Type B pancreatic cell (in vitro differentiated cells): ENCODE measurements at regions not wholly inside any gene's neighbourhood (a gene's known extent, or its start where the extent isn't known, plus 50 kb on each side); places are given as distances from the start of the nearest gene placed in this dataset.

ENCODE experiments used
- DNase-seq: peaks from one replicate; pipeline ENCODE4 v3.0.0; 2021; ENCODE audit warnings: mixed read lengths; ENCODE audit not compliant: unreplicated experiment; ENCODE audit errors: extremely low spot score
- H3K27ac Mint-ChIP-seq: 2 replicates; pipeline ENCODE4 v1.8.0; 2021; ENCODE audit warnings: mild to moderate bottlenecking, mixed read lengths
- H3K27me3 Mint-ChIP-seq: 2 replicates; pipeline ENCODE4 v1.8.0; 2021; ENCODE audit warnings: mixed read lengths
- H3K36me3 Mint-ChIP-seq: 2 replicates; pipeline ENCODE4 v1.8.0; 2021; ENCODE audit warnings: mixed read lengths
- H3K4me1 Mint-ChIP-seq: one replicate; pipeline ENCODE4 v1.8.0; 2021; ENCODE audit warnings: mixed read lengths; ENCODE audit not compliant: unreplicated experiment
- H3K4me3 Mint-ChIP-seq: 2 replicates; pipeline ENCODE4 v1.8.0; 2021; ENCODE audit warnings: mild to moderate bottlenecking, mixed read lengths
- H3K9me3 Mint-ChIP-seq: 2 replicates; pipeline ENCODE4 v1.8.0; 2021; ENCODE audit warnings: mixed read lengths
- CTCF ChIP-seq: fragments of 200-600 bp; sonication (generic); conservative IDR thresholded peaks from 2 replicates; pipeline ENCODE4 v1.5.0; 2021; ENCODE audit warnings: antibody characterized with exemption, mild to moderate bottlenecking

- no peaks in the 10 kb centered on the region for H3K9me3 Mint-ChIP-seq
- no peaks in the 10 kb centered on the region for H3K36me3 Mint-ChIP-seq
- H3K27me3 Mint-ChIP-seq, result peaks cover 3% of the 10 kb centered on the region
- DNase-seq, result no peak
- H3K4me3 Mint-ChIP-seq, result no peak overlapping the region
- H3K4me1 Mint-ChIP-seq, result no peaks in the 10 kb centered on the region
- no peak overlapping the region for H3K27ac Mint-ChIP-seq
- no peak for TF ChIP-seq CTCF
Observed at GRCh38 chr2:49861821-49862220, 707.5 kb upstream of the FSHR start.

GRCh38 chr2:49860834-49861233 is 706.5 kb upstream of the FSHR start:
- Mint-ChIP-seq H3K9me3 (no peaks in the 10 kb centered on the region), H3K27me3 (peaks cover 3% of the 10 kb centered on the region), H3K4me3 (no peak overlapping the region), H3K4me1 (no peaks in the 10 kb centered on the region), H3K36me3 (no peaks in the 10 kb centered on the region), H3K27ac (no peak overlapping the region)
- TF ChIP-seq CTCF, result no peak
- no peak for DNase-seq

GRCh38 chr2:49860170-49860569 is 705.9 kb upstream of the FSHR start:
- no peaks in the 10 kb centered on the region for H3K9me3 Mint-ChIP-seq
- TF ChIP-seq CTCF, result no peak
- H3K27me3 Mint-ChIP-seq, result peaks cover 3% of the 10 kb centered on the region
- no peak overlapping the region for H3K27ac Mint-ChIP-seq
- no peak overlapping the region for H3K4me3 Mint-ChIP-seq
- H3K36me3 Mint-ChIP-seq, result no peaks in the 10 kb centered on the region
- no peaks in the 10 kb centered on the region for H3K4me1 Mint-ChIP-seq
- no peak for DNase-seq

GRCh38 chr2:49858657-49859056 is 704.3 kb upstream of the FSHR start:
- Mint-ChIP-seq H3K36me3 (no peaks in the 10 kb centered on the region), H3K27me3 (peaks cover 3% of the 10 kb centered on the region), H3K4me3 (no peak overlapping the region), H3K27ac (no peak overlapping the region), H3K4me1 (no peaks in the 10 kb centered on the region), H3K9me3 (no peaks in the 10 kb centered on the region)
- no peak for DNase-seq
- TF ChIP-seq CTCF, result no peak

- Mint-ChIP-seq H3K9me3 (no peaks in the 10 kb centered on the region), H3K36me3 (no peaks in the 10 kb centered on the region), H3K4me1 (no peaks in the 10 kb centered on the region), H3K4me3 (no peak overlapping the region), H3K27me3 (peaks cover 3% of the 10 kb centered on the region), H3K27ac (no peak overlapping the region)
- no peak for DNase-seq
- TF ChIP-seq CTCF, result no peak
Observed at GRCh38 chr2:49858113-49858490, 703.8 kb upstream of the FSHR start.
